T47D (cell line): ENCODE measurements at regions not wholly inside any gene's neighbourhood (a gene's known extent, or its start where the extent isn't known, plus 50 kb on each side); places are given as distances from the start of the nearest gene placed in this dataset.

ENCODE experiments used
- DNase-seq, 2 experiments: peaks; one replicate each; pipeline versions ENCODE4 v3.0.0 to v3.0.0-alpha.2; 2011 to 2012; ENCODE audit warnings: low read depth in 1 of 2, low spot score in 1 of 2
- JUND ChIP-seq: IDR thresholded peaks from 2 replicates; pipeline ENCODE4 v1.6.1; 2012; ENCODE audit warnings: low read depth
- in situ Hi-C: cut with HindIII; loops from 2 replicates; pipeline ENCODE4 v1.10.0; 2016; ENCODE audit warnings: low sequenced_read_pairs, low pct_unique_long_range_greater_than_20kb

DNA sequence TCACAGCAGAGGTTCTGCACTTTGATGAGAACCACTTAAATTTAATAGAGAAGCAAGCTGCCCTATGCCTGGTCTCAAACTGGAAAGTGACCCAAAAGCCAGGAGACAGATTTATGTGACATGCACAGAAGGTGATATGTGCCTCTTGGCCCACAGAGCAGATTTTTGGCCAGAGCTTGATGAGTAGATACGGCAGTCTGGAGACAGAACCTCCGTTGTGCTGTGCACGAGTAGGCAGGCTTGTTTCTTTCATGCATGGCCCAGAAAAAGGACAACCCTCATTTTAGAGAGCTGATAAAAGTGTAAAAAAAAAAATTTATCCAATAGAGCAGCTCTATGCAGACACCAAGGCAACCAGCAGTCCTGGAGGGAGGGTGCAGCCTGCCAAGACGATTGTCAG lies 423.1 kb downstream of the CNTN6 start:
- no peak for DNase-seq
- in situ Hi-C loops, result no loop called here
- TF ChIP-seq JUND, result no peak

DNA sequence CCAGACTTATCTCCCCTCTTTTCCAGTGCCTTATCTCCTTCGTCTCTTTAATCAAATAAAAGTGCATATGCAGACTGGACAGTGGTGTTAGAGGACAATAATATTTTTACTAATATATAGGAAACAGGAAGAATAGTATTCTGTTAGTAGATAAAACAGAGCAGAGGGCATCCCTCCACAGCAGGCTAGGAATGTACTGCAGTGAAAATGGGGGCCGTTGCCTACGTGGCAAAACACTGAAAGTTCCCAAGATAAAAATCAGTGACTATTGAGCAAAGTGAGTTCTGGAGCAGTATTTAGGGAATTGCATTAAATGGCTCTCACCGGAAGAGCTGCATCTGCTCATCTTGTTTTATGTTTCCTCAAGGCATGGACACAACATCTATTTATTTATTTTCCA lies 435.0 kb downstream of the CNTN6 start:
- no peak for TF ChIP-seq JUND
- no peak for DNase-seq
- in situ Hi-C loops, result no loop called here

DNA sequence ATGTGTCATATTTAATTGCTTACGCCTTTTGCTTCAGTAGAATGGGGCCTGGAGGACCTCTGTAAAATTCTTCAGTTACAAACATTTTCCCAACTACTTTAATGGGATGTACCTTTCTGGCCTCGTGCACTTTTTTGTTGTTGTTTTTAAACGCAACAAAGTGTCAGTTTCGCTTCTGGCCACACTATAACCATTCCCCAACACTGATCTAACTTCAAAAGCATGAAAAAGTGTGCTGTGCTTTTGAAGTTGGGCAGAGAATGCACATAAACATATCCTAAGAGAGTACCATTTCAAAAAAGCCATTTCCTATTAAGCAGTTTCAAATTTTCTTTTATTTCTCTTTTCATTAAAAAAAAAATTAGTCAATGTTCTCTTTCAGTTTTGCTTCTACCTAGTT lies 435.8 kb downstream of the CNTN6 start:
- in situ Hi-C loops, result no loop called here
- no peak for TF ChIP-seq JUND
- no peak for DNase-seq

DNA sequence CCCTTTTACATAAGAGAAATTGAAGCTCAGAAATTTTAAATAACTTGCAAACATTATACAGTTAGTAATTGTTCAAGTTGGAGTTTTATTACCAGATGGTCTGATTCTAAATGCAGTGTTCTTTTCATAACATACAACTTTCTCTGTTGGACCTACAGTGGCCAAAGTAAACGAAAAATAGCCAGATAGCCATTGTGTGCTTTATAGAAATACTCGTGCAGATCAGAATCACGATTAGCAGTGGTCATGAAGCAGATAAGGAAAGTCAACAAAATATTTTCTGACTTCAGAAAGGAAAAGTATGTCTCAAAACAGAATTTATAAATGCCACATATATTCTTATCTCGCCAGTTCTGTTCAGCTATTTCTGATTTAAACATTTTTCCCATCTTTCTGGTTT lies 436.9 kb downstream of the CNTN6 start:
- no peak for TF ChIP-seq JUND
- DNase-seq, result no peak
- in situ Hi-C loops, result no loop called here

DNA sequence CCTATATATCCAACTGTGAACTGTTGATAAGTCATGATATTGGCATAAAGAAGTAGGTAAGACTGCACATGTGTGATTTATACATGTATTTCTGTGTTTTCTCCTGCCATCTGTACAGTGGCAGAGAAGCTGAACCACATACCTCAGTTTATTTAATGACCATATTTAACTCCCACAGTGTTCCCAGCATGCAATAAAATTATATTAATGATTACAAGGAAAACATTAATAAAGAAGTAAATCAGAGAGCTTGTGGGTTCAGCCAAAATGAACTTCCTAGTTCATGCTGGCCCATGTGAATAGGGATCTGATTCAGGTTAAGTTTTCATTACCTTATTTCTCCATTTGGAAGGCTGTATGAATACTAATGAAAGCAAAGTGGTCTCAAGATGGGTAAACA lies 439.2 kb downstream of the CNTN6 start:
- TF ChIP-seq JUND, result no peak
- DNase-seq, result no peak
- in situ Hi-C loops, result no loop called here

DNA sequence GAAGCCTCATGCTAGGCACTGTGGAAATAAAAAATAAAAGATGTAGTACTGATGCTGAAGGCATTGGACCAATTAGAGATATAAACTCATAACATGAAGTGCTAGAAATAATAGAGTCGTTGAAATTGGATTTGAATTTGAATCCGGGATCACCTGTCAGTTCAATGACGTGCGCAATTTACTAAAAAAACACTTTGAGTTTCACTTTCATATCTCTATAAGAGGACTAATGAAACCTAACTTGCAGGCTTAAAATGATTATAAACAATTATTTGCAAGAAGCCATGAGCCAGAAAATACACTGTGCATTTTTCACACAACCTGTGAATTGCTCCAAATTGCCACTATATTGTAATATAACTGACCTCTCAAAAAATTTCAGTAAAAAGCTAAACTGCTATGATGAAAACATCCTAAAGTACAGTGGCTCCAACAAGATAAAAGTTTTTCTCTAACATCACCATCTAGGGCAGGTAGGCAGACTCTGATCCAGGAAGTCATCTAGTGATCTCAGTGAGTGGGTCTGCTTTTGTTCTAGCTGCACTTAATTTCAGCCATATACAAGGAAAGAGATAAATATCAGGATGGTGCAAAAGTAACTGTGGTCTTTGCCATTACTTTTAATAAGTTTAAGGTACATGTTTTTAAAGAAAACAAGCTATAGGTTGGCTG lies 440.2 kb downstream of the CNTN6 start:
- TF ChIP-seq JUND, result no peak
- no peak for DNase-seq
- in situ Hi-C loops, result no loop called here

DNA sequence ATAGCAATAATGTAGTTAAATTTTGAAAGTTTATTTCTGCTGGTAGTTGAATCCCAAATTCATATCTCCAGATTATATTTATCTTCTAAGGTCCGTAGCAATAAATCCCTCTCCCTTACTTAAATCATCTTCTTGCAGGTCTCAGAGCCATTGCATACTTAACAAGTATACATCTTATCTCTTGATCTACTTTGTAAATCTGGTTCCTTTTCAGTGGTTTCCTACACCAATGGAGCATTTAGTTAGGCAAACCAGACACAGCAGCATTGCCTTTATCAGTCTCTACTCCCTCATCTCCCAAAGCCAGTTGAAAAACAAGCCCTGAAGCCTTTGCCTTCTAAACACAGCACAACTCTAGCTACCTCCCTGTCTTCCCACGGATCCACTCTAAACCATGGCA lies 440.9 kb downstream of the CNTN6 start:
- in situ Hi-C loops, result no loop called here
- DNase-seq, result no peak
- TF ChIP-seq JUND, result no peak

DNA sequence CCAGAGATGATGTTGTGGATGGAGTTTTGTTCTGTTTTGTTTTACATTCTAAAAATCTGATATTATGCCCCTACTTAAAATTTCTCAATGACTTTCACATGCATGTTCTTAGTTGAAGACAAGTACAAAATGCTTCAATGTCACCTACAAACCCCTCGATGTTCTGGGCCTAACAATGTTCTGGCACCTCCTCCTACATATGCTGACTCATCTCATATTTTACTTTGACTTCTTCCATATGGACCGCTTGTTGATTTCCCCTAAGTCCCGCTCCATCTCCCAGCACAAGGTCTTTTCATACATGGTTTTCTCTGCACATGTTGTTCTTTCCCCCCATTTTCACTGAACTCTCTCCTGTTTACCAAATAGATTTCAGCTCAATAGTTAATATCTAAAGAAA lies 441.4 kb downstream of the CNTN6 start:
- TF ChIP-seq JUND, result no peak
- in situ Hi-C loops, result no loop called here
- no peak for DNase-seq

DNA sequence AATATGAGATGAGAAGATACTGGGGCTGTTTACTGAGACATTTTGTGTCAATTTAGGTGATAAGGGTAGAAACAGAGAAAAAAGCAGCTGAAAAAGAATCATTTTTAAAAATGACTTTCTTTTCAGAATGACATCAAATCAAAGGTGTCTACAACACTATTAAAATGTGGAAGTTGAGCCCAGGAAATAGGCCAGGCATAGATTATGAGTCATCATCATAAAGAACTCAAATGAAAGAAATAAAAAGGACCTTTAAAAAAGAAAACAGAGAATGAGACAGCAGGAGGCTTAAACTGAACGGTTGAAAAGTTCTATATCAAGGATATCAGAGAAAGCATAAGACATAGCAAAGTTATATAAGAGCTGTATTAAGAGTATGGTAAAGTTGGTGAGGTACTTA lies 442.5 kb downstream of the CNTN6 start:
- no peak for DNase-seq
- TF ChIP-seq JUND, result no peak
- in situ Hi-C loops, result no loop called here

DNA sequence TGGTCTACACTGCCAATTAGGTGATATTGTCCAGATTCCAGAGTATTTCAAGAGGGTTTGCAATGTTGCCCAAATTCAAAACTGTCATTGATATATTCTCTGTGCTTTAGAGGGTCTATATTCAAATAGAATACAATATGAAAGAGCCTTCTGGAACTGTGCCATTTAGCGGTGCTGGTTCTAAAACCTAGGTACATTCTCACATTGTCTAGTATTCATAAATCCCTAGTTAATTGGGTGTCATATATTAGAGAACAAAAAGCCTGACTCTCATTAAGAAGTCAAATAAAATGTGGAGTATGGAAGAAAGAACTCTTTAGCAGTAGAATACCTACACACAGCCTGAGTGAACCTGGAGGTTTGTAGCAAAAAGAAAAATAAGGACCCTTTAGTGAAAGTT lies 447.9 kb downstream of the CNTN6 start:
- DNase-seq, result no peak
- in situ Hi-C loops, result no loop called here
- TF ChIP-seq JUND, result no peak

DNA sequence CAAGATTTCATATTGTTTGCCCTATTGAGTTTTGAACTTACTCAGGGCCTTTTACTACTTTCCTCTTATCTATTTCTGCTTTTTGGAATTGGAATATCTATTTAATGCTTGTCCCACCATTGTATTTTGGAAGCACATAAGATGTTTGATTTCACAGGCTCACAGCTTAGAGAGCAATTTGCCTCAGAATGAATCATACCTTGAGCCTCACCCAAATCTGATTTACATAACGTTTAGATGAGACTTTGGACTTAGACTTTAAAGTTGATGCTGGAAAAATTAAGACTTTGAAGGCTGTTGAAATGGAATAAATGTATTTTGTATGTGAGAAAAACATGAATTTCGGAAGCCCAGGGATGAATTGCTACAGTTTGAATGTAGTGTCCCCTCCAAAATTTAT lies 458.9 kb downstream of the CNTN6 start:
- in situ Hi-C loops, result no loop called here
- DNase-seq, result no peak
- TF ChIP-seq JUND, result no peak

DNA sequence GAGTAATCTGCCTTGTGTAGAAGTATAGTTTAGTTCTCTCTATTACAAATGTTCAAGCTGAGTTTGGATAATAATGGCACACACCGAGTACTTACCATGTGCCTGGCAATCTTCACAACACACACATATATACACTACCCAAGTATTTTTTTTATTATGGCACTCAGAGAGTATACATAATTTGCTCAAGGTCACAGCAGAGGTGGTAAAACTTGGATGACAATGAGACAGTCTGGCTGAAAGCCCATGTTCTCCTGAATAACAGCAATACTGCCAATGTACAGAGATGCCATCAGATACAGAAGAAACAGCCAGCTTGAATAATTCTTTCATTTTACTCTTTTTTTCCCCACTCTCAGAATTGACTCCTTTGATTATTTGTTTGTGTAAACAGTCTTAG lies 460.0 kb downstream of the CNTN6 start:
- no peak for TF ChIP-seq JUND
- DNase-seq, result no peak
- in situ Hi-C loops, result no loop called here

DNA sequence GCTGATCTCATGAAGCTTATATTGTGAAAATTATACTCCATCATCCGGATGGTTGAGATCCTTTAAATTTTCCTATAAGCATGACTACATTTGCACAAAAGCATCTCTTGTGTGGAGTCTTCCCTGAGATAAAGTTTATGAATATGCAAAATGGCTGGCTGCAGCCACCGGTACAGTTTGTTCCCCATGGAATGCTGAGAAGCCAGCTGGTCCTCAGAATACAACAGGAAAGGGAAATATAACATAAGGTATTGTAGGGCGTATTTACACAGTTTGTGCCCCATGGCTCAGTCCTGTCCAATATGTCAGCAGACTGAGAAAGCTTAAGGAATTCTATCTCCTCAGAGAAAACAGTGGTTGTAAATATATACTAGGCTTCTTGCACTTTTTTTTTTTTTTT lies 468.6 kb downstream of the CNTN6 start:
- TF ChIP-seq JUND, result no peak
- DNase-seq, result no peak
- in situ Hi-C loops, result no loop called here

DNA sequence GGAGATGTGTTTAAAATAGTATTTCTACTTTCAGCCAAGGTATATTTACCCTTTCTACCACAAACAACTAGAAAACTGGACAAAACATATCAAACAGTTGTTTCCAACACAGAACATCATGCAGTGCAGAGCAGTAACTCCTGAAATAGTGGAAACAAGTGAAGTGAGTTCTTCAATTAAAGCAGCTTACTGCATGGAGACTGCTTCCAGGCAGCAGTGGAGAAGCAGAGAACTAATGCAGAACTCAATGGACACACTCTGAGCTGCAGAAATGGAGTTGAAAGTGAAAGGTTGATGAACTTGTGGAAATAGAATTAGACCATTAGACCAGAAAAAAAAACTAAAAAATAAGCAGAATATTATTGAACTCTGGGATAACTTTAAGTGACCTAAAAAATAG lies 478.9 kb downstream of the CNTN6 start:
- in situ Hi-C loops, result no loop called here
- DNase-seq, result no peak
- no peak for TF ChIP-seq JUND
